Stimulated activated CD4-positive, alpha-beta T cell treated with anti-CD3 and anti-CD28 coated beads, Interleukin-15, amount 100 ng/mL, for 48 hours (primary cell): ENCODE measurements at regions not wholly inside any gene's neighbourhood (a gene's known extent, or its start where the extent isn't known, plus 50 kb on each side); places are given as distances from the start of the nearest gene placed in this dataset.
"Not testable (repeated sequence)": the region's sequence is repeated elsewhere in the genome, so short reads cannot be mapped to it uniquely, and the experiment has no call there.

Source experiments
- DNase-seq, 2 donors: peaks; one replicate each; pipeline ENCODE4 v3.0.0-alpha.2; 2020; ENCODE audit warnings: low read depth in 2 of 2

DNA sequence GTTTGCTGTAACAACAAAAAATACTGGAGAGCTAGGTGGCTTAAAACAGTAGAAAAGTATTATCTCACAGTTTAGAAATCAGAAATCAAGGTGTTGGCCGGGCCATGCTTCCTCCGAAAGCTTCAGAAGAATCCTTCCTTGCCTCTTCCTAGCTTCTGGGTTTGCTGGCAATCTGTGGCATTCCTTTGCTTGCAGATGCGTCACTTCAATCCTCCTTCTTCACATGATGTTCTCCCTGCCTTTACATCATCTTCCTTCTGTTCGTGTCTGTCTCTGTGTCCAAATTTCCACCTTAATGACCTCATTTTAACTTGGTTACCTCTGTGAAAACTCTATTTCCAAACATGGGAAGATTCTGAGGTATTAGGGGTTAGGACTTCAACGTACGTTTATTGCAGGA, 90.4 kb upstream of the CHD1 start:
- DNase-seq, result no peak

DNA sequence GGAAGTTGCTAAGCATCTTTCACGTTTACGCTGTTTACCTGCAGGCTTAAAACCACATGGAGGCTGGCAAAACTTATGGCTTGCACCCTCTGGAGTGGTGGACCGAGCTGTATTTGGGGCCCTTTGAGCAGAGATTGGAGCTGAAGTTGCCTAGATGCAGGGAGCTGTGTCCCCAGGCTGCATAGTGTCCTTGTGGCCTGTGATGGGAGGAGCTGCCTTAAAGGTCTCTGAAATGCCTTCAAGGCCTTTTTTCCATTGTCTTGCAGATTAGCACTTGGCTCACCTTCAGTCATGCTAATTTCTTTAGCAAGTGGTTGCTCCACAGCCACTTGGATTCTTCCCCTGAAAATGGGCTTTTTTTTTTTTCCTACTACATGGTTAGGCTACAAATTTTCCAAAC, 81.5 kb upstream of the CHD1 start:
- no peak for DNase-seq

DNA sequence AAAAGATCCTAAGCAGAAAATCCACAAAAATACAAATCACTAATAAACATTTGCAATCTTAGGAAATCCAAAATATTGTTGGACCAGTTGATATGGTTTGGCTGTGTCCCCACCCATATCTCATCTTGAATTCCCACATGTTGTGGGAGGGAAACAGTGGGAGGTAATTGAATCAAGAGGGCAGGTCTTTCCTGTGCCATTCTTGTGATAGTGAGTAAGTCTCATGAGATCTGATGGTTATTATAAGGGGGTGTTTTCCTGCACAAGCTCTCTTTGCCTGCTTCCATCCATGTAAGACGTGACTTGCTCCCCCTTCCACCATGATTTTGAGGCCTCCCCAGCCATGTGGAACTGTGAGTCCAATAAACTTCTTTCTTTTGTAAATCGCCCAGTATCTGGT, 79.2 kb upstream of the CHD1 start:
- not testable (repeated sequence) for DNase-seq

DNA sequence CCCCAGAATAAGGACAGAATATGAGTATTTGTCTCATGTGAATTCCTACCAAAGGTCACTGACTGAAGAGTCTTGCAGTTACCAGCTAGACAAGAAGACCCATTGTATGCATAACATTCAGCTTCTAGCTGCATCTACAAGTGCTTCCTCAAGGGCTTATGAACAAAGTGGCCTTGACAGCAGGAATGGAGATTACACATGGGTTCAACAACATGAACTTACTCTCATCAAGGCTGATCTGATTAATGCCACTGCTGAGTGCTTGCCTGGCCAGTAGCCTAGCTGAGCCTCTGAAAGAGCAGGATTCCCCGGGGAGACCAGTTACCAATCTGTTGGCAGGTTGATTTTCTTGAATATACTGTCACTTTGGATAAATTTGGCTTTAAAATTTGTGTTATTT, 76.7 kb upstream of the CHD1 start:
- no peak for DNase-seq

DNA sequence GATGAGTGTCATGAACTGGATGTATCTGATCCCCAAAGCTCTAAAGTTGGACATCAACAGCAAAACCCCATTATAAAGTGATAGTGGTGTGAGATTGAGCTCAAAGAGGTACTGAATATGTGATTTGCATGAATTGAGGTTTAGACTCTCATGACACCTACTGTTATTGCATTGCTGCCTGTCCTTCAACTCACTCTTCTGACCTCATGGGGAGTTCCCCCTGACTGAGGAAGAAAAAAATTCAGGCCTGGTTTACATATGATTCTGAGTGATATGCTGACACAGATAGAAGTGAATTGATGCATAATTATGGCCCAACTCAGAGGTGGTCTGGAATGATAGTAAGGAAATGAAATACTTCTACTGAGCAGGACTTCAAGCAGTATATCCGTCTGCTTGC, 76.2 kb upstream of the CHD1 start:
- DNase-seq, result peak in 1 of 2 donors; percentile 10

DNA sequence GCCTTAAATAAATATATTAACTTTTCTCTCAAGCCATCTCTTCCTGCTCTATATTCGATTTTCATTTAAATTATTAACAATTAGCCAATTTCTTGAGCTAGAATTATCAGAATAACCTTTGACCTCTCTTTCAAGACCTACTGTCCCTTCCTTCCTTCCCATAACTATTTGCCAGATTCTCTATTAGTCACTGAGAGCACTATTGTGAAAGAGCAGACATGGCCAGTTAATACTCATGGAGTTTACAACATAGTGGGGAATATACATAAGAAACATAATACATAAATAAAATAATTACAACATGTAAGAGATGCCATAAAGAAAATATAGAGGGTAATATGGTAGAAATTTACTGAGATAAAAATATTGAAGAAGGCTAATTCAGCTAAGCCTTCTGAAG, 72.1 kb upstream of the CHD1 start:
- DNase-seq, result no peak

DNA sequence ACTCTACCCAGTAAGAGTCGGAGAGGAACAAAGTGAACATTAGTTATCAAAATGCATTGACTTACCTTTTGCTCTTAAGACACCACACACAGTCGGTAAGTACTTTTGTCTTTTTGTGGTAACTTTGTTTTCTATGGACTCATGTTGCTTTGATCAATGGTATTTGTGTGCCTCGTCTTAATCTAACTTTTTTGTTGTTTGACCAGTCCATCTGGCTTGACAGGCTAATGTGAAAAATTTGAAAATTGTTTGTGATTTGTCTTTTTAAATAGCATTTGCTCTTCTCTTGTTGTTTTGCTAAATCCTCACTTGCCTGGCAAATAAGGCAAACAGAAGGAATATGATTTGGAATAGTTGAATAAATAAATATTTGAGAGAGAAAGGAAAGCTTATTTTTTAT, 71.4 kb upstream of the CHD1 start:
- no peak for DNase-seq

DNA sequence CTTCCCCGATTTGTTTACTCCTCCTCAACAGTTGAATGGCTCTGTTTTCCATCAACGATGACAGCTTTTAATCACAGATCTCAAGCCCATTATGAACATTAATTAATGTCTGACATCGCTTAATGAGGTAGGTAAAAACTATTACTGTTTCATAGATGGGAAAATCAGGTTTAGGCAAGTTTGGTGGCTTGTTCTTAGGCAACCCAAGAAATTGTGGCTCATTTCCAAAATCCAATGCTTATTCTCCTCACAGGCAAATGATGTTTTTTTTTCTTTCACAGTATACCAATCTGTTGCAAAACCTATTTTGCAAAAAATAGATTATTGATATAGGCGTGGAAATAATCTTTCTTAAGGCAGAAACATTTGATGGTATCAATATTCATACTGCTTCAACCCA, 70.8 kb upstream of the CHD1 start:
- DNase-seq, result no peak

DNA sequence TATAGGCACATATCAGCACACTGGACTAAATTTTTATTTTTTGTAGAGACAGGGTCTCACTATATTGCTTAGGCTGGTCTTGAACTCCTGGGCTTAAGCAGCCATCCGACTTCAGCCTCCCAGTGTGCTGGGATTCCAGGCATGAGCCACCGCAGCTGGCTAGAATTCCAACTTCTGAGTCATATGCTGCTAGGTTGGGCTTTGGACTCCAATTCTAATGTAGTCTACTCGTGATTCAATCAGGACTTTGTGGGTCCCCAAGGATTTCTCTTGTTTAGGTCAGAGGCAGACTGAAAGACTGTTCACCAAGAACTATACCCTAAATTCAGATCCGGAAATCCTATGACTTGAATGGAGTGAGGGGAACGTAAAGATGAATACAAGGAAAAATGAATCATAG, 68.2 kb upstream of the CHD1 start:
- no peak for DNase-seq

DNA sequence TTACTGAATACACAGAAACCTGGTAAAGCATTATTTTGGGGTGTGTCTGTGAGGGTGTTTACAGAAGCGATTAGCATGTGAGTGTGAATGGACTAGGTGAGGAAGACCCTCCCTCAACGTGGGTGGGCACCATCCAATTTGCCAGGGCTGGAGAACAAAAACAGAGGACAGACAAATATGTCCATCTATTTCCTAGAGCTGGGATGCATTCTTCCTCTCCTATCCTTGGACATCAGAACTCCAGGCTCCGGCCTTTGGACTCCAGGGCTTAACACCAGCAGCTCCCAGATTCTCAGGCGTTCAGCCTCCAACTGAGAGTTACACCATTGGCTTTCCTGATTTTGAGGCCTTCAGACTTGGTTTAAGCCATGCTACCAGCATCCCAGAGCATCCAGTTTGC, 65.8 kb upstream of the CHD1 start:
- DNase-seq, result no peak

DNA sequence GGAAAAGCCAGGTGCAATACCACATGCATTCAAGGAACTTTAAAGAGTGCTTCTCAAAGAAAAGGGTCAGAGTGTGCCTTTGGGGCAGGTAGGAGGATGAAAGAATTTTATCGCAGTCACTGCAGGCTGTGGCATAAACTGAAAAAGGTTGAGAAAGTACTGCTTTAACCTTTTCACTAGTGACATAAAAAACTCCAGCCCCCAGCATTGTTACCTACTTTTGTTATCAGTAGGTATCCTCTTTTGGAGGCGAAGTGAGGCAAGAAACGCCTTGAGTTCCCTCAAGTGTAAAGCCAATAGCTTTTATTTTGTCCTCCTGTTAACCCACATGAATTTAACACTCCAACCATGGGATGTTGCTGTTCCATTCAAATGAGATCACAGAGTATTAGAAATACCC, 64.7 kb upstream of the CHD1 start:
- no peak for DNase-seq

DNA sequence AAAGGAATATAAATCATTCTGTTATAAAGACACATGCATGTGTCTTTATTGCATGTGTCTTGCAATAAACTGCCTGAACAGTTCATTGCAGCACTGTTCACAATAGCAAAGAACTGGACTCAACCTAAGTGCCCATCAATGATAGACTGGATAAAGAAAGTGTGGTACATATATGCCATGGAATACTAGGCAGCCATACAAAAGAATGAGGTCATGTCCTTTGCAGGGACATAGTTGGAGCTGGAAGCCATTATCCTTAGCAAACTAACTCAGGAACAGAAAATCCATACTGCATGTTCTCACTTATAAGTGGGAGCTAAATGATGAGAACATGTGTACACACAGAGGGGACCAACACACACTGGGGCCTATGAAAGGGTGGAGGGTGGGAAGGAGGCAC, 63.7 kb upstream of the CHD1 start:
- DNase-seq, result no peak

DNA sequence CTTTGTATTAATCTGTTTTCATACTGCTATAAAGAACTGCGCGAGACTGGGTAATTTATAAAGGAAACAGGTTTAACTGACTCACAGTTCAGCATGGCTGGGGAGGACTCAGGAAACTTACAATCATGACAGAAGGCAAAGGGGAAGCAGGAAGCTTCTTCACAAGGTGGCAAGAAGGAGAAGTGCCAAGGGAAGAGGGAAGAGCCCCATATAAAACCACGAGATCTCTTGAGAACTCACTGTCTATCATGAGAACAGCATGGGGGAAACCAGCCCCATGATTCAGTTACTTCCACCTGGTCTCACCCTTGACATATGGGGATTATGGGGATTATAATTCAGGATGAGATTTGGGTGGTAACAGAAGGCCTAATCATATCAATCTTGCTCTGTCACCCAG, 60.9 kb upstream of the CHD1 start:
- no peak for DNase-seq

DNA sequence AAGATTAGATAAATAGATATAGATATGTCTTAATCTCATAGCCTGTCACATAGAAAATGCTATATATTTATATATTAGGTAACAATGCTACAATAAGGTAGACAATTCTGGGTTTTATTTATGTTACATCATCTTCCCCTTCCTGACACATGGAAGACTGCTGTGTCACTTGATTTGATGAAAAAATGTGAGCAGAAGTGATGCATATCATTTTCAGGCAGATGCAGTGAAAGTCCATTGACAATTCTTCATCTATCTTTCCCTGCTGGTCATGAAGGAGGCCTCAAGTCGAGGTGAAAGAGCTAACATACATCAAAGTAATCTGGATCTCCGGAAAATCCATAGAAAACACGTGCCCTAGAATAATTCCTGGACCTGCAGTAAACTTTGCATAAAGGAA, 57.8 kb upstream of the CHD1 start:
- DNase-seq, result no peak

DNA sequence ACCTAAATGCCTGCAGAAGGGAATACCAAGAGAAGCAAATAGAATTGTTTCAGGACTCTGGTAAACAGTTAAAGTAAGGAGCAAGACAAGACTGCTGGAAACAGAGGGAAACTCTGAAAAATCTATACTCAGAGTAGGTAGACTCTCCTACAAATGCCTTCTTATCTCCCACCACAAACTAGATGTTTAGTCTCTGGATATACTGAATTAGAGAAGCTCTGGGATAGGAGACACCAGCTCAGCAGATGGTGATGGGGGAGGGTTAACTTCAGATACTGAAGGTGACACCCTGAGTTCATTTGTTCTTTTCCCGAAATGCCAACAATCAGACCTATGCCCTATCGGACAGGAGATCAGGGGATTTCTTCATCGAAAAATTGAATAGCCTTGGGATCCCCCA, 54.1 kb upstream of the CHD1 start:
- no peak for DNase-seq
